KMS-11 (cell line): ENCODE measurements at regions not wholly inside any gene's neighbourhood (a gene's known extent, or its start where the extent isn't known, plus 50 kb on each side); places are given as distances from the start of the nearest gene placed in this dataset.

Source experiments
- H2AFZ ChIP-seq: fragments of 200-600 bp; sonication (generic); 2 replicates; pipeline ENCODE4 v1.6.1; 2016; ENCODE audit warnings: antibody characterized with exemption, mixed run types, low read depth
- H3K27ac ChIP-seq: fragments of 200-600 bp; sonication (generic); 2 replicates; pipeline ENCODE4 v1.6.1; 2016; ENCODE audit warnings: mild to moderate bottlenecking, mixed run types
- H3K27me3 ChIP-seq: fragments of 200-600 bp; sonication (generic); 2 replicates; pipeline ENCODE4 v1.6.1; 2017; ENCODE audit warnings: mild to moderate bottlenecking, low read depth, mixed run types, moderate library complexity; ENCODE audit not compliant: insufficient read depth
- H3K36me3 ChIP-seq: fragments of 200-600 bp; sonication (generic); 2 replicates; pipeline ENCODE4 v1.6.1; 2017; ENCODE audit warnings: mild to moderate bottlenecking, mixed run types; ENCODE audit not compliant: insufficient read depth
- H3K4me1 ChIP-seq: fragments of 200-600 bp; sonication (generic); 2 replicates; pipeline ENCODE4 v1.6.1; 2016; ENCODE audit warnings: mild to moderate bottlenecking, low read depth, mixed run types; ENCODE audit not compliant: poor library complexity, severe bottlenecking
- H3K4me2 ChIP-seq: fragments of 200-600 bp; sonication (generic); 2 replicates; pipeline ENCODE4 v1.7.0; 2016; ENCODE audit warnings: mild to moderate bottlenecking, mixed run types
- H3K4me3 ChIP-seq: fragments of 200-600 bp; sonication (generic); IDR thresholded peaks from 2 replicates; pipeline ENCODE4 v1.6.1; 2017; ENCODE audit warnings: low read depth, low read length, mixed read lengths; ENCODE audit not compliant: insufficient read depth
- H3K79me2 ChIP-seq: fragments of 200-600 bp; sonication (generic); 2 replicates; pipeline ENCODE4 v1.6.1; 2016; ENCODE audit warnings: low read depth, mixed run types; ENCODE audit not compliant: insufficient read depth
- H3K9ac ChIP-seq: fragments of 200-600 bp; sonication (generic); 2 replicates; pipeline ENCODE4 v1.6.1; 2016; ENCODE audit warnings: mild to moderate bottlenecking, mixed run types
- H4K20me1 ChIP-seq: fragments of 200-600 bp; sonication (generic); 2 replicates; pipeline ENCODE4 v1.6.1; 2016; ENCODE audit warnings: mild to moderate bottlenecking, mixed run types; ENCODE audit not compliant: insufficient read depth
- TF ChIP-seq, protein P1 (sequence below): fragments of 200-600 bp; sonication (generic); conservative IDR thresholded peaks from 2 replicates; pipeline ENCODE4 v1.6.1; 2017; ENCODE audit warnings: low read depth, mild to moderate bottlenecking, antibody characterized with exemption, low read length, moderate library complexity, mixed read lengths

DNA sequence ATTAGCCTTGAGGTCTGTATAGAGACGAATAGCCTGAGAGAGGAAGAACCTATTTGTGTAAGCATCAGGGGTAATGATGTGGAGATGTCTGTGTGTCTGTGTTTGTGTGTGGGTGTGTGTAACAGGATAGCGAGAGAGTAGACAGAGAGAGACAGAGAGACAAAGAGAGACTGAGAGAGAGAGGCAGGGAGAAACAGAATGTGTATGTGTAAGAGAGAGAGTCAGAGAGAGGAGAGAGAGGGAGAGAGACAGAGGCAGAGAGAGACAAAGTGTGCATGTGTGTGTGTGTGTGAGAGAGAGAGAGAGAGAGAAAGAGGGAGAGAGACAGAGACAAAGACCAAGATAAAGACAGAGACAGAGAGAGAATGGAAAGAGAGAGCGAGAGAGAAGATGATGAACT lies 396.1 kb downstream of the PAX1 start:
- Histone ChIP-seq H3K79me2 (no peaks in the 10 kb centered on the region), H2AFZ (no peak overlapping the region), H3K4me2 (no peak overlapping the region), H3K4me1 (peaks cover 31% of the 10 kb centered on the region), H3K27me3 (no peaks in the 10 kb centered on the region), H4K20me1 (no peaks in the 10 kb centered on the region), H3K36me3 (no peaks in the 10 kb centered on the region), H3K4me3 (no peak overlapping the region), H3K9ac (no peak overlapping the region), H3K27ac (no peak overlapping the region)
- TF ChIP-seq, protein P1, sequence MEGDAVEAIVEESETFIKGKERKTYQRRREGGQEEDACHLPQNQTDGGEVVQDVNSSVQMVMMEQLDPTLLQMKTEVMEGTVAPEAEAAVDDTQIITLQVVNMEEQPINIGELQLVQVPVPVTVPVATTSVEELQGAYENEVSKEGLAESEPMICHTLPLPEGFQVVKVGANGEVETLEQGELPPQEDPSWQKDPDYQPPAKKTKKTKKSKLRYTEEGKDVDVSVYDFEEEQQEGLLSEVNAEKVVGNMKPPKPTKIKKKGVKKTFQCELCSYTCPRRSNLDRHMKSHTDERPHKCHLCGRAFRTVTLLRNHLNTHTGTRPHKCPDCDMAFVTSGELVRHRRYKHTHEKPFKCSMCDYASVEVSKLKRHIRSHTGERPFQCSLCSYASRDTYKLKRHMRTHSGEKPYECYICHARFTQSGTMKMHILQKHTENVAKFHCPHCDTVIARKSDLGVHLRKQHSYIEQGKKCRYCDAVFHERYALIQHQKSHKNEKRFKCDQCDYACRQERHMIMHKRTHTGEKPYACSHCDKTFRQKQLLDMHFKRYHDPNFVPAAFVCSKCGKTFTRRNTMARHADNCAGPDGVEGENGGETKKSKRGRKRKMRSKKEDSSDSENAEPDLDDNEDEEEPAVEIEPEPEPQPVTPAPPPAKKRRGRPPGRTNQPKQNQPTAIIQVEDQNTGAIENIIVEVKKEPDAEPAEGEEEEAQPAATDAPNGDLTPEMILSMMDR, result no peak

DNA sequence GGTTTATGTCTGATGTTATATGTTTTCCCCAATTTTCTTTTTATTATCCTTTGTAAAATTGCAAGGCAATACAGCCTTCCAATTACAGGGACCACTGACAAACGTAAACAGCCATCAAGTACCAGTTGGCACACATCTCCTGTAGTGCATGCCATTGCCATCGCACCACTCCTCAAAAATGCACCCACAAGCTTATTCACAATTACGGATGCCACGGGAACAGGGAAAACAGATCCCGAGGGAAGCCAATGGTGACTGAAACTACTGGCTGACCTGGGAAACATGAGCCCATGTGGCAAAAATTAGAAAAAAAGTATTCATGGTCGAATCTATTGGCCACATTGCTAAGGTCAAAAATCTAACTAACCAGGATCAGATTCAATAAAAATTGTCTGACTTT lies 395.2 kb downstream of the PAX1 start:
- TF ChIP-seq, protein P1, result no peak
- Histone ChIP-seq H3K79me2 (no peaks in the 10 kb centered on the region), H3K4me2 (no peak overlapping the region), H3K27me3 (no peaks in the 10 kb centered on the region), H2AFZ (no peak overlapping the region), H3K36me3 (no peaks in the 10 kb centered on the region), H3K9ac (no peak overlapping the region), H4K20me1 (no peaks in the 10 kb centered on the region), H3K27ac (no peak overlapping the region), H3K4me1 (peaks cover 27% of the 10 kb centered on the region), H3K4me3 (no peak overlapping the region)

DNA sequence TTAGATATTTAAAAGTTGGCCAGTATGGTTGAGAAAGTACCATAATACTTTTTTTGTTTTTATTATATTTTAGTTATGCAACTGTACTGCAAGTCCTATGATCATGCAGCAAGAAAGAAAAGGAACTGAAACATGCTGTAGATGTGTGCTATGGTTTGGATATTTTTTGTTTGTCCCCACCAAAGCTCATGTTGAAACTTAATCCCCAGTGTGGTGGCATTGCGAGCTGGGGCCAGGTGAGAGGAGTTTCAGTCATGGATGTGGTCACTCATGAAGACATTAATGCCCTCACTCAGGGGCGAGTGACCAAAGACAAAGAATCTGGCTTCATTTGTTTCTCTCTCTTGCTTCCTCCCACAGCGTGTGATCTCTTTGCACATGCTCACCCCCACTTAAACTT lies 393.9 kb downstream of the PAX1 start:
- peak overlapping the region; percentile 17; the same call in 1 of the 2 replicates for H3K4me2 ChIP-seq

DNA sequence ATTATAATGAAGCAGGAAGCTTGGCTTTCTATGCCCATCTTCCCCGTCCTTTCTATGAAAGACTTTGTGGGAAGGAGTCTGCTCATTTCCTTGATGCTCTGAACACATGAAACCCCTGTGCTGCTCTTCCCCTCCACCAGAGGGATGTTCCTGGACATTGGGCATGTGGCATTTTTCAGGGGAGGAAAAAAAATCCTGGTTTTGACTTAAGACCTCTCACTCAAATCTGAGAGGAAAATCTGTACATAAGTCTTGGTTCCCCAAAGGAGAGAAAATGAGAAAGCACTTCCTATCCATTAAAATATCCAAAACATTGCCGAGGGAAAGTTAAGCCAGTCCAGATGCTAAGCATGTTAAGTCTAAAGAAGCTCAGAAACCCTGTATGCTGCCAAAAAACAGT lies 393.0 kb downstream of the PAX1 start:
- Histone ChIP-seq H3K79me2 (no peaks in the 10 kb centered on the region), H3K9ac (no peak overlapping the region), H3K4me2 (no peak overlapping the region), H3K36me3 (no peaks in the 10 kb centered on the region), H3K27ac (no peak overlapping the region; the same call in 1 of the 2 replicates), H3K27me3 (no peaks in the 10 kb centered on the region), H2AFZ (no peak overlapping the region), H4K20me1 (no peaks in the 10 kb centered on the region), H3K4me1 (peaks cover 27% of the 10 kb centered on the region), H3K4me3 (no peak overlapping the region)
- TF ChIP-seq, protein P1, result no peak

More for the DNA sequence above, 393.9 kb downstream of the PAX1 start:
- Histone ChIP-seq H3K4me3 (no peak overlapping the region), H3K27ac (peak overlapping the region; percentile 40; the same call in 1 of the 2 replicates), H2AFZ (no peak overlapping the region), H3K27me3 (no peaks in the 10 kb centered on the region), H3K9ac (no peak overlapping the region), H4K20me1 (no peaks in the 10 kb centered on the region), H3K79me2 (no peaks in the 10 kb centered on the region), H3K4me1 (peaks cover 27% of the 10 kb centered on the region), H3K36me3 (no peaks in the 10 kb centered on the region)
- TF ChIP-seq, protein P1, result no peak

DNA sequence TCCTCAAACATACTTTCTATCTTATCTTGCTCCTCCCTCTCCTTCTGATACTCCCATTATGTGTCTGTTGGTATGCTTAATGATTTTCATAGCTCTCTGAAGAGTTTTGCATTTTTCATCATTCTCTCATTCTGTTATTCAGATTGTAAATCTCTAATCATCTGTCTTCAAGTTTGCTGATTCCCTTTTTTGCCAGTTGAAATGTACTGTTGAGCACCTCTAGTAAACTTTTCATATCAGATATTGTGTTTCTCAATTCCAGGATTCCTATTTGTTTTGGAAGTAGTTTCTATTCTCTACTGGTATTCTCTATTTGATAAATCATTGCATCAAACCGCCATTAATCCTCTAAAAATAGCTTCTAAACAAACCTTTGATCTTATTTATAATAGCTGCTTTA lies 387.7 kb downstream of the PAX1 start:
- TF ChIP-seq, protein P1, result no peak
- no peak overlapping the region for H2AFZ ChIP-seq
- no peaks in the 10 kb centered on the region for H3K27me3 ChIP-seq
- H3K4me3 ChIP-seq, result no peak overlapping the region
- H3K9ac ChIP-seq, result no peak overlapping the region
- H3K4me2 ChIP-seq, result no peak overlapping the region
- H4K20me1 ChIP-seq, result no peaks in the 10 kb centered on the region
- H3K79me2 ChIP-seq, result no peaks in the 10 kb centered on the region
- no peaks in the 10 kb centered on the region for H3K36me3 ChIP-seq
- peaks cover 2% of the 10 kb centered on the region for H3K4me1 ChIP-seq
- H3K27ac ChIP-seq, result no peak overlapping the region
